Gastroesophageal sphincter (tissue), 3 donors: ENCODE measurements at regions not wholly inside any gene's neighbourhood (a gene's known extent, or its start where the extent isn't known, plus 50 kb on each side); places are given as distances from the start of the nearest gene placed in this dataset.

Experiments
- CTCF ChIP-seq, 4 experiments: fragments of 200-600 bp in 2 of 4; fragments of 450-650 bp in 2 of 4; sonication (generic) in 1 of 4; IDR thresholded peaks; one replicate each; pipeline ENCODE4 v1.5.1; 2017 to 2019; ENCODE audit warnings: antibody characterized with exemption in 4 of 4, mild to moderate bottlenecking in 2 of 4, moderate library complexity in 2 of 4
- POLR2A ChIP-seq, 2 donors: fragments of 450-650 bp; IDR thresholded peaks; one replicate each; pipeline ENCODE4 v1.6.1; 2017; ENCODE audit warnings: antibody characterized with exemption in 2 of 2, mild to moderate bottlenecking in 2 of 2, moderate library complexity in 1 of 2
- POLR2AphosphoS5 ChIP-seq: sonication (generic); formaldehyde crosslinking; IDR thresholded peaks from one replicate; pipeline ENCODE4 v1.6.1; 2017; ENCODE audit warnings: antibody characterized with exemption

GRCh38 chr14:44788612-44789011, 173.1 kb downstream of the KLHL28 start:
- TF ChIP-seq CTCF (IDR thresholded peaks at IDR 0.05) (no peak), POLR2A (IDR thresholded peaks at IDR 0.05) (no peak), POLR2AphosphoS5 (no peak)
